A549 (cell line): ENCODE measurements at regions not wholly inside any gene's neighbourhood (a gene's known extent, or its start where the extent isn't known, plus 50 kb on each side); places are given as distances from the start of the nearest gene placed in this dataset.
"Not testable (repeated sequence)": the region's sequence is repeated elsewhere in the genome, so short reads cannot be mapped to it uniquely, and the experiment has no call there.

Experiments
- ATAC-seq, 2 experiments: fragments of 200-7000 bp in 1 of 2; fragments of >200 bp in 1 of 2; cut with Nextera tagmentation in 1 of 2; cut with Tn5 transposase in 1 of 2; 3 replicates each; pipeline versions ENCODE4 v1.8.0 to v1.9.1; 2018 to 2020; ENCODE audit warnings: mild to moderate bottlenecking in 1 of 2, moderate library complexity in 1 of 2
- CTCF ChIA-PET: fragments of 300-600 bp; sonication (Branson Sonifier 250); formaldehyde crosslinking; extraction: SDS; loops from one replicate; lab custom pipeline; 2021; ENCODE audit warnings: antibody characterized with exemption, inconsistent platforms; lab: Yijun Ruan, JAX
- POLR2A ChIA-PET: fragments of 350-600 bp; formaldehyde crosslinking; extraction: SDS; loops from one replicate; lab custom pipeline; 2021; ENCODE audit warnings: antibody characterized with exemption, inconsistent platforms; lab: Yijun Ruan, JAX
- DNase-seq, 2 experiments: peaks; one replicate each; pipeline versions ENCODE4 v3.0.0 to v3.0.0-alpha.2; 2011 to 2016; ENCODE audit warnings: low read depth in 1 of 2, low spot score in 1 of 2
- FAIRE-seq: peaks from 2 replicates; lab custom pipeline; 2011; peaks lifted over from hg19 to GRCh38; lab: Jason Lieb, UNC
- H3K27ac ChIP-seq, 2 experiments: fragments of >200 bp; sonication (Bioruptor Twin); formaldehyde crosslinking; 3 replicates each; pipeline ENCODE4 v1.5.1; 2016 to 2017
- H3K4me1 ChIP-seq: fragments of >200 bp; sonication (Bioruptor Twin); formaldehyde crosslinking; 3 replicates; pipeline ENCODE4 v1.6.1; 2016
- H3K4me2 ChIP-seq: fragments of >200 bp; sonication (Bioruptor Twin); formaldehyde crosslinking; 3 replicates; pipeline ENCODE4 v1.6.1; 2016
- H3K4me3 ChIP-seq: fragments of >200 bp; sonication (Bioruptor Twin); formaldehyde crosslinking; 3 replicates; pipeline ENCODE4 v1.5.1; 2016
- H3K9me3 ChIP-seq: fragments of >200 bp; sonication (Bioruptor Twin); formaldehyde crosslinking; 3 replicates; pipeline ENCODE4 v1.6.1; 2016
- BCL3 ChIP-seq: fragments of >200 bp; sonication (Bioruptor Twin); formaldehyde crosslinking; IDR thresholded peaks from 3 replicates; pipeline ENCODE4 v1.6.1; 2016
- CBX2 ChIP-seq: fragments of 200-600 bp; sonication (generic); IDR thresholded peaks from 2 replicates; pipeline ENCODE4 v1.6.1; 2016; ENCODE audit warnings: low read depth, mild to moderate bottlenecking, borderline replicate concordance
- CBX8 ChIP-seq: fragments of 200-600 bp; sonication (generic); IDR thresholded peaks from 2 replicates; pipeline ENCODE4 v1.6.1; 2016
- E2F6 ChIP-seq: IDR thresholded peaks from 2 replicates; pipeline ENCODE4 v1.6.1; 2012; ENCODE audit warnings: low read depth, borderline replicate concordance
- EHF ChIP-seq: fragments of 250-450 bp; sonication (Bioruptor Pico); IDR thresholded peaks from 2 replicates; pipeline ENCODE4 v1.5.0; 2020; ENCODE audit warnings: mild to moderate bottlenecking
- HDAC2 ChIP-seq: fragments of 200-600 bp; sonication (generic); IDR thresholded peaks from 2 replicates; pipeline ENCODE4 v1.6.1; 2016
- HOXB5 ChIP-seq: fragments of 250-450 bp; sonication (Bioruptor Pico); IDR thresholded peaks from 2 replicates; pipeline ENCODE4 v1.5.0; 2020; ENCODE audit warnings: mild to moderate bottlenecking, moderate library complexity
- JUN ChIP-seq, 2 experiments: fragments of >200 bp; sonication (Bioruptor Twin); formaldehyde crosslinking; IDR thresholded peaks; 2 replicates in 1 of 2; 3 replicates in 1 of 2; pipeline ENCODE4 v1.6.1; 2016 to 2017
- KDM5A ChIP-seq: fragments of 200-600 bp; sonication (generic); IDR thresholded peaks from 2 replicates; pipeline ENCODE4 v1.6.1; 2016; ENCODE audit warnings: antibody characterized with exemption, mild to moderate bottlenecking
- MAFK ChIP-seq: fragments of 450-650 bp; IDR thresholded peaks from 2 replicates; pipeline ENCODE4 v1.6.1; 2014; ENCODE audit not compliant: partially characterized antibody
- MAZ ChIP-seq: fragments of 150-350 bp; IDR thresholded peaks from 2 replicates; pipeline ENCODE4 v1.6.1; 2014; ENCODE audit warnings: antibody characterized with exemption, low read depth, low read length, borderline replicate concordance
- MYC ChIP-seq: IDR thresholded peaks from 2 replicates; pipeline ENCODE4 v1.6.1; 2012; ENCODE audit warnings: mild to moderate bottlenecking, inconsistent platforms, low read length, improper control_type of control experiment, borderline replicate concordance
- NFE2L2 ChIP-seq: fragments of 150-350 bp; conservative IDR thresholded peaks from 2 replicates; pipeline ENCODE4 v1.6.1; 2014; ENCODE audit warnings: low read length
- RAD21 ChIP-seq, 2 experiments: fragments of >200 bp in 1 of 2; sonication (Bioruptor Twin) in 1 of 2; formaldehyde crosslinking in 1 of 2; IDR thresholded peaks in 1 of 2; conservative IDR thresholded peaks in 1 of 2; 2 replicates in 1 of 2; 3 replicates in 1 of 2; pipeline ENCODE4 v1.6.1; 2012 to 2018; ENCODE audit warnings: inconsistent platforms in 1 of 2
- RARB ChIP-seq: fragments of 250-450 bp; sonication (Bioruptor Pico); IDR thresholded peaks from 2 replicates; pipeline ENCODE4 v1.8.0; 2021; ENCODE audit warnings: mild to moderate bottlenecking, moderate library complexity
- ZFP36 ChIP-seq: fragments of 450-650 bp; IDR thresholded peaks from 2 replicates; pipeline ENCODE4 v1.6.1; 2014; ENCODE audit warnings: borderline replicate concordance; ENCODE audit not compliant: partially characterized antibody
- ZNF302 ChIP-seq: fragments of 250-450 bp; sonication (Bioruptor Pico); IDR thresholded peaks from 2 replicates; pipeline ENCODE4 v1.9.0; 2021; ENCODE audit warnings: inconsistent platforms, mild to moderate bottlenecking, moderate library complexity
- WGBS: methylation state at CpG from one replicate; pipeline ENCODE4 v1.1.6; 2017; ENCODE audit errors: missing lambda C conversion rate; 5-methylcytosine and 5-hydroxymethylcytosine counted together
- TF ChIP-seq, protein P1 (sequence below): fragments of >200 bp; sonication (Bioruptor Twin); formaldehyde crosslinking; IDR thresholded peaks from 3 replicates; pipeline ENCODE4 v1.5.1; 2016
- TF ChIP-seq, protein P2 (sequence below): fragments of 250-450 bp; sonication (Bioruptor Pico); IDR thresholded peaks from 2 replicates; pipeline ENCODE4 v1.5.0; 2021; ENCODE audit warnings: mild to moderate bottlenecking, moderate library complexity, borderline replicate concordance

- DNase-seq: no peak
- Histone ChIP-seq H3K4me2 (no peak overlapping the region), H3K4me3 (no peak overlapping the region), H3K27ac (no peak overlapping the region), H3K4me1 (peaks cover 3% of the 10 kb centered on the region; the same call in 1 of the 3 replicates), H3K9me3 (no peaks in the 10 kb centered on the region)
- no peak for FAIRE-seq
- ATAC-seq: no peak
- ChIA-PET CTCF (interaction anchor here (0.6 kb wide), 1 partner anchor 19 kb away, joined by 3 read pairs; no protein-coding TSS in a partner anchor), POLR2A (no interaction called here)
- WGBS: 94% methylated on average over 1 of the region's 1 CpG
- TF ChIP-seq MAFK: peak; percentile 39
- TF ChIP-seq, protein P1, sequence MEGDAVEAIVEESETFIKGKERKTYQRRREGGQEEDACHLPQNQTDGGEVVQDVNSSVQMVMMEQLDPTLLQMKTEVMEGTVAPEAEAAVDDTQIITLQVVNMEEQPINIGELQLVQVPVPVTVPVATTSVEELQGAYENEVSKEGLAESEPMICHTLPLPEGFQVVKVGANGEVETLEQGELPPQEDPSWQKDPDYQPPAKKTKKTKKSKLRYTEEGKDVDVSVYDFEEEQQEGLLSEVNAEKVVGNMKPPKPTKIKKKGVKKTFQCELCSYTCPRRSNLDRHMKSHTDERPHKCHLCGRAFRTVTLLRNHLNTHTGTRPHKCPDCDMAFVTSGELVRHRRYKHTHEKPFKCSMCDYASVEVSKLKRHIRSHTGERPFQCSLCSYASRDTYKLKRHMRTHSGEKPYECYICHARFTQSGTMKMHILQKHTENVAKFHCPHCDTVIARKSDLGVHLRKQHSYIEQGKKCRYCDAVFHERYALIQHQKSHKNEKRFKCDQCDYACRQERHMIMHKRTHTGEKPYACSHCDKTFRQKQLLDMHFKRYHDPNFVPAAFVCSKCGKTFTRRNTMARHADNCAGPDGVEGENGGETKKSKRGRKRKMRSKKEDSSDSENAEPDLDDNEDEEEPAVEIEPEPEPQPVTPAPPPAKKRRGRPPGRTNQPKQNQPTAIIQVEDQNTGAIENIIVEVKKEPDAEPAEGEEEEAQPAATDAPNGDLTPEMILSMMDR: no peak
- TF ChIP-seq, all 56 proteins: peak for 1
Measured at GRCh38 chr7:131083781-131084180, 243.9 kb upstream of the MKLN1 start.

GRCh38 chr7:131084336-131084735, 243.3 kb upstream of the MKLN1 start:
- CTCF ChIA-PET, H3K4me1 ChIP-seq, H3K27ac ChIP-seq, DNase-seq, H3K4me2 ChIP-seq, H3K9me3 ChIP-seq, POLR2A ChIA-PET, FAIRE-seq, ATAC-seq, H3K4me3 ChIP-seq: not testable (repeated sequence)
- WGBS: 91% methylated on average over 1 of the region's 1 CpG

GRCh38 chr7:131087756-131088658, 239.7 kb upstream of the MKLN1 start:
- CTCF ChIA-PET: interaction anchor here (1.7 kb wide), 1 partner anchor 19 kb away, joined by 3 read pairs; no protein-coding TSS in a partner anchor
- ATAC-seq: no peak
- H3K27ac ChIP-seq: no peak overlapping the region; a peak in 1 of 6 replicates

More at GRCh38 chr7:131087756-131088658, 239.7 kb upstream of the MKLN1 start:
- peaks cover 26% of the 10 kb centered on the region for H3K4me1 ChIP-seq
- 85% methylated on average over 8 of the region's 8 CpGs for WGBS
- no peak for DNase-seq
- H3K4me3 ChIP-seq: no peak overlapping the region
- POLR2A ChIA-PET: interaction anchor here (0.6 kb wide), 1 partner anchor 19 kb away, joined by 4 read pairs; no protein-coding TSS in a partner anchor
- TF ChIP-seq HOXB5 (CRISPR knock-in tag): no peak
- no peak for TF ChIP-seq MAFK
- no peak for TF ChIP-seq NFE2L2
- no peak for TF ChIP-seq RARB (CRISPR knock-in tag)
- TF ChIP-seq RAD21 (conservative IDR thresholded peaks at IDR 0.05 in 1 of 2, IDR thresholded peaks at IDR 0.05 in 1 of 2): no peak
- TF ChIP-seq ZNF302 (CRISPR knock-in tag): no peak
- TF ChIP-seq MYC: no peak
- no peak for TF ChIP-seq E2F6
- TF ChIP-seq CBX2: no peak
- no peak for TF ChIP-seq JUN (IDR thresholded peaks at IDR 0.05)
- TF ChIP-seq ZFP36: no peak
- TF ChIP-seq CBX8: no peak
- TF ChIP-seq BCL3: no peak
- TF ChIP-seq, protein P1: no peak
- TF ChIP-seq MAZ: no peak
- TF ChIP-seq EHF (CRISPR knock-in tag): no peak
- TF ChIP-seq KDM5A: no peak
- TF ChIP-seq, protein P2, sequence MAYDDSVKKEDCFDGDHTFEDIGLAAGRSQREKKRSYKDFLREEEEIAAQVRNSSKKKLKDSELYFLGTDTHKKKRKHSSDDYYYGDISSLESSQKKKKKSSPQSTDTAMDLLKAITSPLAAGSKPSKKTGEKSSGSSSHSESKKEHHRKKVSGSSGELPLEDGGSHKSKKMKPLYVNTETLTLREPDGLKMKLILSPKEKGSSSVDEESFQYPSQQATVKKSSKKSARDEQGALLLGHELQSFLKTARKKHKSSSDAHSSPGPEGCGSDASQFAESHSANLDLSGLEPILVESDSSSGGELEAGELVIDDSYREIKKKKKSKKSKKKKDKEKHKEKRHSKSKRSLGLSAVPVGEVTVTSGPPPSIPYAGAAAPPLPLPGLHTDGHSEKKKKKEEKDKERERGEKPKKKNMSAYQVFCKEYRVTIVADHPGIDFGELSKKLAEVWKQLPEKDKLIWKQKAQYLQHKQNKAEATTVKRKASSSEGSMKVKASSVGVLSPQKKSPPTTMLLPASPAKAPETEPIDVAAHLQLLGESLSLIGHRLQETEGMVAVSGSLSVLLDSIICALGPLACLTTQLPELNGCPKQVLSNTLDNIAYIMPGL (CRISPR knock-in tag): no peak
- no peak for TF ChIP-seq HDAC2
- TF ChIP-seq, all 56 proteins: peak for 0
- no peak for FAIRE-seq
- Histone ChIP-seq H3K4me2 (no peak overlapping the region), H3K9me3 (no peaks in the 10 kb centered on the region)
